Right lobe of liver (tissue), 6 donors: ENCODE measurements at regions not wholly inside any gene's neighbourhood (a gene's known extent, or its start where the extent isn't known, plus 50 kb on each side); places are given as distances from the start of the nearest gene placed in this dataset.

ENCODE experiments used
- ATAC-seq, 4 donors: fragments of 200-7000 bp; cut with Tn5 transposase; one replicate each; pipeline ENCODE4 v1.9.1; 2020; ENCODE audit warnings: mild to moderate bottlenecking in 4 of 4, moderate library complexity in 4 of 4
- DNase-seq, 3 donors: peaks; one replicate each; pipeline ENCODE4 v3.0.0-alpha.2; 2020
- H3K27ac ChIP-seq, 3 donors: fragments of 200-600 bp; one replicate each; pipeline ENCODE4 v1.8.0; 2022
- H3K27me3 ChIP-seq, 2 donors: fragments of 200-600 bp; one replicate each; pipeline ENCODE4 v1.8.0; 2022
- H3K36me3 ChIP-seq, 4 donors: fragments of 200-600 bp; sonication (generic) in 1 of 4; one replicate each; pipeline versions ENCODE4 v1.5.1 to v1.8.0; 2017 to 2022; ENCODE audit warnings: control low read depth in 1 of 4
- H3K4me1 ChIP-seq, 4 donors: fragments of 200-600 bp; sonication (generic) in 1 of 4; one replicate each; pipeline versions ENCODE4 v1.5.1 to v1.8.0; 2017 to 2022; ENCODE audit warnings: control low read depth in 1 of 4
- H3K4me3 ChIP-seq, 3 donors: fragments of 200-600 bp; one replicate each; pipeline ENCODE4 v1.8.0; 2022
- H3K9me3 ChIP-seq, 4 donors: fragments of 200-600 bp; sonication (generic) in 1 of 4; one replicate each; pipeline versions ENCODE4 v1.5.1 to v1.8.0; 2017 to 2022; ENCODE audit warnings: control low read depth in 1 of 4
- POLR2A ChIP-seq: fragments of 450-650 bp; IDR thresholded peaks from one replicate; pipeline ENCODE4 v1.6.1; 2017; ENCODE audit warnings: antibody characterized with exemption, mild to moderate bottlenecking
- WGBS: methylation state at CpG from one replicate; pipeline ENCODE4 v1.1.6; 2018; ENCODE audit warnings: low coverage, low lambda C conversion rate; ENCODE audit not compliant: insufficient coverage; ENCODE audit errors: missing lambda C conversion rate; 5-methylcytosine and 5-hydroxymethylcytosine counted together
- intact Hi-C, 2 donors: fragments of 100-400 bp; cut with DNase I; formaldehyde crosslinking; loops; one replicate each; pipeline versions ENCODE4 v1.11.2 to v1.14.1; 2022
- TF ChIP-seq, protein P1 (sequence below), 4 donors: fragments of 200-600 bp in 3 of 4; fragments of 450-650 bp in 1 of 4; IDR thresholded peaks; one replicate each; pipeline versions ENCODE4 v1.5.1 to v1.8.0; 2016 to 2022; ENCODE audit warnings: antibody characterized with exemption in 4 of 4, mild to moderate bottlenecking in 2 of 4
- donor health status: DM: no; HTN: yes; CAD: no.
- donor health status: DM: no; HTN: no; CAD: no.
- donor health status: DM: no; HTN: no; CAD: no.
- donor health status: DM: no; HTN: yes; CAD: no.
- donor health status: DM: no; HTN: yes; CAD: no.

DNA sequence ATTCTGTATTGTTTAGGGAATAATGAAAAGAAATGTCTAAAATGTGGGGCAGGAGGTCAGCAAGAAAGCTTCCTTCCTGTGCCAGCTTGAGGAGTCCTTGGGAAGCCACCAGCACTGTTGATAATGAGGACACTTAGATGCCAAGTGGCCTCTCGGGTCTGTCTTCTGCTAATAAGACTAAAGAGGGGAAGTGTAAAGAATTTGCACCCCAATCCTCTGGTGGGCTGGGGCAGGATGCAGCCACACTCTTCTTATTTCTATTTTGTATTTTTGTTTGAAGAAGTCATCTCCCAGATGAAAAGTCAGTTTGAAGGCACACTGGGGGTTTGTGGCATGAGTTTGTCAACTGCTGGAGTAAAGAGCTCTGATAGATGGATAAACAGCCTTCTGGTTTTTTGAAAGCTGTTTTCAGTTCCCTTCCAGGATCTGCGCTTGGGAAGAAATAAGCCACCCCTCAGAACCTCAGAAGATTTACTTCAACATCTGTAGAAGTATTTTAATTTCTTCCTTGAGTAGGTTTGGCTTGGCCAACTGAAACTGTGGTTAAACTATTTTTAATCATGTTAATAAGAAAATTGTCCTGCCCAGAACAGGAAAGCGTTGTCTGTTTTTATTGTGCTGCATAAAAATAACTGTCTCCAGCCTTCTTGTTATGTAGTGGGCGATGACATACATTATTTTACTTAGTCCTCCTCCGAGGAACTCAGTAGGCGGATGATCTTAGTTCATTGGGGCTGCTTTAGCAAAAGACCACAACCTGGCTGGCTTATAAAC is 128.8 kb upstream of the GPR26 start:
- TF ChIP-seq POLR2A: no peak
- TF ChIP-seq, protein P1, sequence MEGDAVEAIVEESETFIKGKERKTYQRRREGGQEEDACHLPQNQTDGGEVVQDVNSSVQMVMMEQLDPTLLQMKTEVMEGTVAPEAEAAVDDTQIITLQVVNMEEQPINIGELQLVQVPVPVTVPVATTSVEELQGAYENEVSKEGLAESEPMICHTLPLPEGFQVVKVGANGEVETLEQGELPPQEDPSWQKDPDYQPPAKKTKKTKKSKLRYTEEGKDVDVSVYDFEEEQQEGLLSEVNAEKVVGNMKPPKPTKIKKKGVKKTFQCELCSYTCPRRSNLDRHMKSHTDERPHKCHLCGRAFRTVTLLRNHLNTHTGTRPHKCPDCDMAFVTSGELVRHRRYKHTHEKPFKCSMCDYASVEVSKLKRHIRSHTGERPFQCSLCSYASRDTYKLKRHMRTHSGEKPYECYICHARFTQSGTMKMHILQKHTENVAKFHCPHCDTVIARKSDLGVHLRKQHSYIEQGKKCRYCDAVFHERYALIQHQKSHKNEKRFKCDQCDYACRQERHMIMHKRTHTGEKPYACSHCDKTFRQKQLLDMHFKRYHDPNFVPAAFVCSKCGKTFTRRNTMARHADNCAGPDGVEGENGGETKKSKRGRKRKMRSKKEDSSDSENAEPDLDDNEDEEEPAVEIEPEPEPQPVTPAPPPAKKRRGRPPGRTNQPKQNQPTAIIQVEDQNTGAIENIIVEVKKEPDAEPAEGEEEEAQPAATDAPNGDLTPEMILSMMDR (IDR thresholded peaks at IDR 0.05): no peak
- no peaks in the 10 kb centered on the region for H3K9me3 ChIP-seq
- no peak overlapping the region for H3K4me3 ChIP-seq
- H3K36me3 ChIP-seq: no peaks in the 10 kb centered on the region
- DNase-seq: no peak
- no peak overlapping the region for H3K27ac ChIP-seq
- ATAC-seq: no peak
- intact Hi-C loops: no loop called here
- peaks cover 0 to 5% (median 0%) of the 10 kb centered on the region in 4 donors for H3K4me1 ChIP-seq
- 65% methylated on average over 6 of the region's 6 CpGs for WGBS
- no peaks in the 10 kb centered on the region for H3K27me3 ChIP-seq

DNA sequence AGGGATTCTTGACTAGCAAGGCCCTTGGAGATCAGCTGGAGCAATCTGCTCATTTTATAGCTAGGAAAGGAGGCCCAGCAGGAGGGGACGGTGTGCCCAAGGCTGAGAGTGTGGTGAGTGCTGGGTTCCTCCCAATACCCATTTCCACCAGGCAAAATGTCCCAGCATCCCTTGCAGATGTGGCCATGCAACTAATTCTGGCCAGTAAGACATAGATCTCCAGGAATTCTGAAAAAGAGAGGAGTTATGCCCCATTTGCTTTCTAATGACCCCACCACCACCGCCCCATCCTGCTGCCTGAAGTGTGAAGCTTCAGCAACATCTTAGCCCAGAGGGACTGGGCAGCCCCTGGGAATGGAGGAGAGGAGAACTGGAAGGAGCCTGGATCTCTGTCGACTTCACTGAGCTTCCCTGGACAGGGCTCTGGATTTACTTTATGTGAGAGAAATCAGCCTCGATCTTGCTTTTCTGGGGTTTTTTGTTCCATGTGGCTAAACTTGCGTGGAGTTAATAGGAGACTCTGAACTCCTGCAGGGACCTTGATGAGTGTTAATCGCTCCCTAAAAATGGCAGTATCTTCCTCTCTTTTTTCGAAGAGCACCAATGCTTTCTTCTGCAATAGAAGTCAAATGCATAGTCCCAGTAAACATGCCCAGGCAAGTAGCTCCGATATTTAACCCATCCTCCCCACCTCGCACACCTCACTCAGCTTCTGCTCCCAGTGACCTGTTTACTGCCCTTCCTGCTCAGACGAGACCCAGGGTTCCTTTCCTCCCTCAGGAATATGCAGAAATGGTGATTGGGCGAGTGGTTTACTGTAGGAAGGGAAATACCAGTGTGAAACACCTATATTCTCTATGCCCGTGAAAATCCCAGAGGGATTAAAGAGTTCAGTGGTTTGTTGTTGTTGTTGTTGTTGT is 127.5 kb upstream of the GPR26 start:
- WGBS: 45% methylated on average over 11 of the region's 12 CpGs
- ATAC-seq (no peak), DNase-seq (no peak)
- H3K4me1 ChIP-seq: peaks cover 0 to 5% (median 0%) of the 10 kb centered on the region in 4 donors
- no peaks in the 10 kb centered on the region for H3K36me3 ChIP-seq
- intact Hi-C loops: no loop called here
- no peaks in the 10 kb centered on the region for H3K27me3 ChIP-seq
- TF ChIP-seq, protein P1 (IDR thresholded peaks at IDR 0.05): no peak
- no peak for TF ChIP-seq POLR2A
- no peak overlapping the region for H3K4me3 ChIP-seq
- no peak overlapping the region for H3K27ac ChIP-seq
- peaks cover 0 to 5% (median 0%) of the 10 kb centered on the region in 4 donors for H3K9me3 ChIP-seq

DNA sequence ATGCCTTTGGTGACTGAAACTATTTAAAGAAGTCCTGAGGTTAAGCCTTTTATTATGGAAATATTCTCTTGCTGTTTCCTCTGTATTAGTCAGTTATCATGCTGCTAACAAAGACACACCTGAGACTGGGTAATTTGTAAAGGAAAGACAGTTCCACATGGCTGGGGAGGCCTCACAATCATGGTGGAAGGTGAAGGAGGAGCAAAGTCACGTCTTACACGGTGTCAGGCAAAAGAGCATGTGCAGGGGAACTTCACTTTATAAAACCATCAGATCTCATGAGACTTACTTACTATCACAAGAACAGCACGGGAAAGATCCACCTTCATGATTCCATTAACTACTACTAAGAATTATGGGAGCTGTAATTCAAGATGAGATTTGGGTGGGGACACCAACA is 121.2 kb upstream of the GPR26 start:
- ATAC-seq: no peak
- no peaks in the 10 kb centered on the region for H3K27me3 ChIP-seq
- no peak for TF ChIP-seq POLR2A
- TF ChIP-seq, protein P1 (IDR thresholded peaks at IDR 0.05): no peak
- no peak overlapping the region for H3K4me3 ChIP-seq
- H3K9me3 ChIP-seq: peaks cover 0 to 5% (median 0%) of the 10 kb centered on the region in 4 donors
- intact Hi-C loops: no loop called here
- 64% methylated on average over 3 of the region's 3 CpGs for WGBS
- no peaks in the 10 kb centered on the region for H3K36me3 ChIP-seq
- no peak overlapping the region for H3K27ac ChIP-seq
- DNase-seq: no peak
- no peaks in the 10 kb centered on the region for H3K4me1 ChIP-seq

DNA sequence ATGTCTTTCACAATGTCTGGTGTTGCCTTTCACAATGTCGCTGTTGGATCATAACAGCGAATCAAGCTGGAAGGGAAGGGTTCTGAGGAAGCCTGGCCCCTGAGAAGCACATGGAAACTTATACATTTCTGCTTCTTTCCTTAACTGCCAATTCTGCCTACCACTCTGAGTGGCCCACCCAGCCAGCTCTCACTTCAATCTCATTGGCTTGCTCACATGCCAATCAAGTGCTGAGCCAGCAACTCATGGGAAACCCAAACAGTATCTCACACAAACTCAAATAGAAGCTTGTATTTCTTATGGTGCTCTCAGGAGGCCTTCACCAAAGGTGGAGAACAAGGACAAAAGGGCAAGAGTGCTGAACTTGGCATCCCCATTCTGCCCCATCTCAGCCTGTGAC is 117.4 kb upstream of the GPR26 start:
- Histone ChIP-seq H3K9me3 (no peaks in the 10 kb centered on the region), H3K36me3 (no peaks in the 10 kb centered on the region), H3K4me1 (no peaks in the 10 kb centered on the region), H3K27ac (no peak overlapping the region), H3K27me3 (no peaks in the 10 kb centered on the region), H3K4me3 (no peak overlapping the region)
- no peak for TF ChIP-seq POLR2A
- TF ChIP-seq, protein P1 (IDR thresholded peaks at IDR 0.05): no peak
- DNase-seq (no peak), ATAC-seq (no peak)
- intact Hi-C loops: no loop called here
- WGBS: 60% methylated on average over 1 of the region's 2 CpGs
